ENCODE measurements at regions not wholly inside any gene's neighbourhood (a gene's known extent, or its start where the extent isn't known, plus 50 kb on each side); places are given as distances from the start of the nearest gene placed in this dataset.
A peak's percentile ranks its signal among the peaks of the same experiment; 100 is the strongest.

GRCh38 chr6:119626884-119627619 is 277.5 kb upstream of the MAN1A1 start (continued):
- no peak for TF ChIP-seq HOMEZ (CRISPR knock-in tag; IDR thresholded peaks at IDR 0.05)
- TF ChIP-seq ZNF449 (CRISPR knock-in tag; IDR thresholded peaks at IDR 0.05): peak; percentile 29; the same call in 1 of the 2 replicates
- no peak for TF ChIP-seq WHSC1 (IDR thresholded peaks at IDR 0.05; ENCODE audit: low read length)
- peak; percentile 98 for TF ChIP-seq TAL1 (IDR thresholded peaks at IDR 0.05)
- TF ChIP-seq ZNF444 (CRISPR knock-in tag; IDR thresholded peaks at IDR 0.05): no peak
- no peak for TF ChIP-seq ZSCAN29 (IDR thresholded peaks at IDR 0.05)
- no peak for TF ChIP-seq CHCHD3 (CRISPR knock-in tag; IDR thresholded peaks at IDR 0.05)
- TF ChIP-seq GABPB2 (CRISPR knock-in tag; conservative IDR thresholded peaks at IDR 0.05): no peak
- no peak for TF ChIP-seq ESRRB (CRISPR knock-in tag; IDR thresholded peaks at IDR 0.05; ENCODE audit: borderline replicate concordance)
- TF ChIP-seq FOXJ3 (CRISPR knock-in tag; IDR thresholded peaks at IDR 0.05): no peak
- no peak for TF ChIP-seq SIX5 (IDR thresholded peaks at IDR 0.05; ENCODE audit: borderline replicate concordance in 1 of 2, insufficient read depth in 1 of 2, low read depth in 1 of 2, low read length in 2 of 2)
- TF ChIP-seq JUN (IDR thresholded peaks at IDR 0.05; ENCODE audit: borderline replicate concordance, low read depth, low read length): no peak
- no peak for TF ChIP-seq JUN (CRISPR knock-in tag; IDR thresholded peaks at IDR 0.05; ENCODE audit: borderline replicate concordance)
- no peak; the same call in 1 of the 2 replicates for TF ChIP-seq PTTG1 (tag; IDR thresholded peaks at IDR 0.05; ENCODE audit: low read depth)
- no peak for TF ChIP-seq SMC3 (conservative IDR thresholded peaks at IDR 0.05; ENCODE audit: insufficient read depth, low read depth, low read length)
- TF ChIP-seq EP300 (IDR thresholded peaks at IDR 0.05; ENCODE audit: low read length): peak; percentile 99
- no peak for TF ChIP-seq ZNF311 (CRISPR knock-in tag; IDR thresholded peaks at IDR 0.05)
- no peak for TF ChIP-seq KLF1 (tag; IDR thresholded peaks at IDR 0.05)
- TF ChIP-seq ELF1 (tag; IDR thresholded peaks at IDR 0.05): no peak
- no peak for TF ChIP-seq ARHGAP35 (IDR thresholded peaks at IDR 0.05; ENCODE audit: partially characterized antibody)
- TF ChIP-seq CREB3 (tag; conservative IDR thresholded peaks at IDR 0.05; ENCODE audit: low read depth): peak; percentile 66; the same call in 1 of the 2 replicates
- TF ChIP-seq POLR2AphosphoS2 (IDR thresholded peaks at IDR 0.05; ENCODE audit: low read length): no peak
- no peak; the same call in 1 of the 2 replicates for TF ChIP-seq PHF21A (IDR thresholded peaks at IDR 0.05; ENCODE audit: borderline replicate concordance, low read depth)
- TF ChIP-seq KDM2B (CRISPR knock-in tag; IDR thresholded peaks at IDR 0.05): no peak
- no peak for TF ChIP-seq ZNF347 (CRISPR knock-in tag; IDR thresholded peaks at IDR 0.05; ENCODE audit: low read depth)
- TF ChIP-seq ZNF184 (CRISPR knock-in tag; IDR thresholded peaks at IDR 0.05): no peak
- TF ChIP-seq LEF1 (IDR thresholded peaks at IDR 0.05): peak; percentile 93
- no peak for TF ChIP-seq TRIM28 (IDR thresholded peaks at IDR 0.05)
